ENCODE measurements at regions not wholly inside any gene's neighbourhood (a gene's known extent, or its start where the extent isn't known, plus 50 kb on each side); places are given as distances from the start of the nearest gene placed in this dataset.

GRCh38 chr12:108029051-108029835 lies 99.8 kb upstream of the WSCD2 start:
- TF ChIP-seq CTCF (IDR thresholded peaks at IDR 0.05; ENCODE audit: low read depth, low read length, missing input control) (no peak), YY1 (IDR thresholded peaks at IDR 0.05) (no peak), HNF4G (IDR thresholded peaks at IDR 0.05) (no peak), MAX (IDR thresholded peaks at IDR 0.05) (no peak), SP1 (IDR thresholded peaks at IDR 0.05) (no peak)
- TF ChIP-seq, protein P1, sequence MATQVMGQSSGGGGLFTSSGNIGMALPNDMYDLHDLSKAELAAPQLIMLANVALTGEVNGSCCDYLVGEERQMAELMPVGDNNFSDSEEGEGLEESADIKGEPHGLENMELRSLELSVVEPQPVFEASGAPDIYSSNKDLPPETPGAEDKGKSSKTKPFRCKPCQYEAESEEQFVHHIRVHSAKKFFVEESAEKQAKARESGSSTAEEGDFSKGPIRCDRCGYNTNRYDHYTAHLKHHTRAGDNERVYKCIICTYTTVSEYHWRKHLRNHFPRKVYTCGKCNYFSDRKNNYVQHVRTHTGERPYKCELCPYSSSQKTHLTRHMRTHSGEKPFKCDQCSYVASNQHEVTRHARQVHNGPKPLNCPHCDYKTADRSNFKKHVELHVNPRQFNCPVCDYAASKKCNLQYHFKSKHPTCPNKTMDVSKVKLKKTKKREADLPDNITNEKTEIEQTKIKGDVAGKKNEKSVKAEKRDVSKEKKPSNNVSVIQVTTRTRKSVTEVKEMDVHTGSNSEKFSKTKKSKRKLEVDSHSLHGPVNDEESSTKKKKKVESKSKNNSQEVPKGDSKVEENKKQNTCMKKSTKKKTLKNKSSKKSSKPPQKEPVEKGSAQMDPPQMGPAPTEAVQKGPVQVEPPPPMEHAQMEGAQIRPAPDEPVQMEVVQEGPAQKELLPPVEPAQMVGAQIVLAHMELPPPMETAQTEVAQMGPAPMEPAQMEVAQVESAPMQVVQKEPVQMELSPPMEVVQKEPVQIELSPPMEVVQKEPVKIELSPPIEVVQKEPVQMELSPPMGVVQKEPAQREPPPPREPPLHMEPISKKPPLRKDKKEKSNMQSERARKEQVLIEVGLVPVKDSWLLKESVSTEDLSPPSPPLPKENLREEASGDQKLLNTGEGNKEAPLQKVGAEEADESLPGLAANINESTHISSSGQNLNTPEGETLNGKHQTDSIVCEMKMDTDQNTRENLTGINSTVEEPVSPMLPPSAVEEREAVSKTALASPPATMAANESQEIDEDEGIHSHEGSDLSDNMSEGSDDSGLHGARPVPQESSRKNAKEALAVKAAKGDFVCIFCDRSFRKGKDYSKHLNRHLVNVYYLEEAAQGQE (IDR thresholded peaks at IDR 0.05) = no peak
